Peyer's patch (tissue), 4 donors: ENCODE measurements at regions not wholly inside any gene's neighbourhood (a gene's known extent, or its start where the extent isn't known, plus 50 kb on each side); places are given as distances from the start of the nearest gene placed in this dataset.
"Not testable (repeated sequence)": the region's sequence is repeated elsewhere in the genome, so short reads cannot be mapped to it uniquely, and the experiment has no call there.

Experiments used
- DNase-seq, 3 donors: peaks; one replicate each; pipeline ENCODE4 v3.0.0-alpha.2; 2017 to 2019
- H3K27ac ChIP-seq, 4 donors: fragments of 200-600 bp; sonication (generic); one replicate each; pipeline ENCODE4 v1.5.1; 2016 to 2019
- H3K27me3 ChIP-seq, 2 donors: fragments of 200-600 bp; sonication (generic); one replicate each; pipeline ENCODE4 v1.5.1; 2019
- H3K36me3 ChIP-seq, 3 donors: fragments of 200-600 bp; sonication (generic); one replicate each; pipeline ENCODE4 v1.5.1; 2016 to 2019
- H3K4me1 ChIP-seq, 4 donors: fragments of 200-600 bp; sonication (generic); one replicate each; pipeline ENCODE4 v1.5.1; 2016 to 2019
- H3K4me3 ChIP-seq, 4 donors: fragments of 200-600 bp; sonication (generic); 1 replicate in 3 of 4; 2 replicates in 1 of 4; pipeline ENCODE4 v1.5.1; 2016 to 2019; ENCODE audit warnings: mild to moderate bottlenecking in 1 of 4
- H3K9me3 ChIP-seq, 4 donors: fragments of 200-600 bp; sonication (generic); one replicate each; pipeline ENCODE4 v1.5.1; 2016 to 2019; ENCODE audit warnings: mild to moderate bottlenecking in 1 of 4
- POLR2A ChIP-seq, 2 donors: fragments of 450-650 bp; IDR thresholded peaks; one replicate each; pipeline ENCODE4 v1.5.1; 2017; ENCODE audit warnings: antibody characterized with exemption in 2 of 2, mild to moderate bottlenecking in 2 of 2, moderate library complexity in 2 of 2
- TF ChIP-seq, protein P1 (sequence below), 6 experiments: fragments of 450-650 bp in 4 of 6; fragments of 200-600 bp in 2 of 6; sonication (generic) in 1 of 6; IDR thresholded peaks; one replicate each; pipeline ENCODE4 v1.5.1; 2017 to 2019; ENCODE audit warnings: antibody characterized with exemption in 6 of 6, mild to moderate bottlenecking in 3 of 6, moderate library complexity in 1 of 6

DNA sequence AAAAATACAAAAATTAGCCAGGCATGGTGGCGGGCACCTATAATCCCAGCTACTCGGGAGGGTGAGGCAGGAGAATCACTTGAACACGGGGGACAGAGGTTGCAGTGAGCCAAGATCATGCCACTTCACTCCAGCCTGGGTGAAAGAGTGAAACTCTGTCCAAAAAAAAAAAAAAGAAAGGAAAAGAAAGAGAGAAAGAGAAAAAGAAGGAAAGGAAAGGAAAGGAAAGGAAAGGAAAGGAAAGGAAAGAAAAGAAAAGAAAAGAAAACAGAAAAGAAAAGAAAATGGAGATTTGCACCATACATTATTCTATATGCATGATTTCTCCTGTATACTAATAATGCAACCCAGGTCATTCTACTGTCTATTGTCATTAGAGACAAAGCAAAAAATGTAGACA is 421.5 kb downstream of the PCDH19 start:
- H3K9me3 ChIP-seq, H3K27me3 ChIP-seq, H3K4me3 ChIP-seq, H3K4me1 ChIP-seq, H3K27ac ChIP-seq, DNase-seq, H3K36me3 ChIP-seq: not testable (repeated sequence)

DNA sequence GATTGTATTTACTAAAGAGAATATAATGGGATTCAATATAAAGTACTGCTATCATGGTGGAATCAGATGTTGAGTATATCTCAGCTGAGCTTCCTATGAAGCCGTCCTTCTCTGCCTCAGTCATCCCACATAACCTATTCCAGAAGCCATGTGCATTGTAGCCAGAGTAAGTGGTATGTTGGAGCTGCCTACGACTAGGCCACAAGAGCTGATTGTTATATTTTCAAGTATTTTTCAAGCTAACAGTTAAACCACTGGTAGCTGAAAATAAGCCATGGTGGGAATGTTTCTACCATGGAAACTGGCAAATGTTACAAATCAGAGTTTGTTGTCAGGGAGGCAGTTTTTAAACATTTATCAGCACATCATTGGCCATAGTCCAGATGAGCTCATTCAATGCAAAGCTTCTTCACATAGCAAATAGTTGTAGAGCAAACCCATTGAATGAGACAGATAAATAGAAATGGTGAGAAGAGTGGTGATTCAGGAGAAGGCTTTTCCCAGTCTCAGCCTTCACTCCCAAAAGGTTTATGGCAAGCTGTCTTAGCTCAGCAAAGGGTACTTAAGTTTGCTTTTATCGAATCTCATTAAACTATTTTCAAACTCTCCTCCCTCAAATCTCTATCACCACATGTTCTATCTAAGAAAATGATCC is 436.4 kb downstream of the PCDH19 start:
- H3K36me3 ChIP-seq, result no peaks in the 10 kb centered on the region
- TF ChIP-seq POLR2A (IDR thresholded peaks at IDR 0.05), result no peak
- TF ChIP-seq, protein P1, sequence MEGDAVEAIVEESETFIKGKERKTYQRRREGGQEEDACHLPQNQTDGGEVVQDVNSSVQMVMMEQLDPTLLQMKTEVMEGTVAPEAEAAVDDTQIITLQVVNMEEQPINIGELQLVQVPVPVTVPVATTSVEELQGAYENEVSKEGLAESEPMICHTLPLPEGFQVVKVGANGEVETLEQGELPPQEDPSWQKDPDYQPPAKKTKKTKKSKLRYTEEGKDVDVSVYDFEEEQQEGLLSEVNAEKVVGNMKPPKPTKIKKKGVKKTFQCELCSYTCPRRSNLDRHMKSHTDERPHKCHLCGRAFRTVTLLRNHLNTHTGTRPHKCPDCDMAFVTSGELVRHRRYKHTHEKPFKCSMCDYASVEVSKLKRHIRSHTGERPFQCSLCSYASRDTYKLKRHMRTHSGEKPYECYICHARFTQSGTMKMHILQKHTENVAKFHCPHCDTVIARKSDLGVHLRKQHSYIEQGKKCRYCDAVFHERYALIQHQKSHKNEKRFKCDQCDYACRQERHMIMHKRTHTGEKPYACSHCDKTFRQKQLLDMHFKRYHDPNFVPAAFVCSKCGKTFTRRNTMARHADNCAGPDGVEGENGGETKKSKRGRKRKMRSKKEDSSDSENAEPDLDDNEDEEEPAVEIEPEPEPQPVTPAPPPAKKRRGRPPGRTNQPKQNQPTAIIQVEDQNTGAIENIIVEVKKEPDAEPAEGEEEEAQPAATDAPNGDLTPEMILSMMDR (IDR thresholded peaks at IDR 0.05), result no peak
- DNase-seq, result no peak

DNA sequence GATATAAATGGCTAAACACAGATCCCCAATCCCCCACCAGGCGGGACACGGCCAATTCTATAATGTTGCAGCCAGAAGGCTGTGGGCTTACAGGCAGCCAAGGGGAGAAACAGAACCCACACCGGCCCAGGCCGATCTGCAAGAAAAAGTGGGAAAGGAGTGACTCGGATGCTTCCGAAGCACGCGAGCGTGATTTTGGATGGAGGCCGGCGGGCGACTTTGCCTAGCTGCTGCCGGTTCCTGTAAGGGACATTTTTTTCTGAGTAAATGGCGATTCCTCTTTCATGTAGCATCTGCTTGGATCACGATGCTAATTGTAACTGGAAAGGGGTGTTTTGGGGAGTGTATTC is 470.2 kb downstream of the PCDH19 start:
- Histone ChIP-seq H3K4me1 (no peaks in the 10 kb centered on the region), H3K36me3 (no peaks in the 10 kb centered on the region), H3K4me3 (no peak overlapping the region), H3K27me3 (no peaks in the 10 kb centered on the region), H3K9me3 (no peaks in the 10 kb centered on the region), H3K27ac (no peak overlapping the region)
- TF ChIP-seq POLR2A (IDR thresholded peaks at IDR 0.05), result no peak
- no peak for DNase-seq

More for the DNA sequence above, 436.4 kb downstream of the PCDH19 start:
- Histone ChIP-seq H3K27me3 (no peaks in the 10 kb centered on the region), H3K9me3 (no peaks in the 10 kb centered on the region), H3K27ac (no peak overlapping the region), H3K4me3 (no peak overlapping the region), H3K4me1 (no peaks in the 10 kb centered on the region)

DNA sequence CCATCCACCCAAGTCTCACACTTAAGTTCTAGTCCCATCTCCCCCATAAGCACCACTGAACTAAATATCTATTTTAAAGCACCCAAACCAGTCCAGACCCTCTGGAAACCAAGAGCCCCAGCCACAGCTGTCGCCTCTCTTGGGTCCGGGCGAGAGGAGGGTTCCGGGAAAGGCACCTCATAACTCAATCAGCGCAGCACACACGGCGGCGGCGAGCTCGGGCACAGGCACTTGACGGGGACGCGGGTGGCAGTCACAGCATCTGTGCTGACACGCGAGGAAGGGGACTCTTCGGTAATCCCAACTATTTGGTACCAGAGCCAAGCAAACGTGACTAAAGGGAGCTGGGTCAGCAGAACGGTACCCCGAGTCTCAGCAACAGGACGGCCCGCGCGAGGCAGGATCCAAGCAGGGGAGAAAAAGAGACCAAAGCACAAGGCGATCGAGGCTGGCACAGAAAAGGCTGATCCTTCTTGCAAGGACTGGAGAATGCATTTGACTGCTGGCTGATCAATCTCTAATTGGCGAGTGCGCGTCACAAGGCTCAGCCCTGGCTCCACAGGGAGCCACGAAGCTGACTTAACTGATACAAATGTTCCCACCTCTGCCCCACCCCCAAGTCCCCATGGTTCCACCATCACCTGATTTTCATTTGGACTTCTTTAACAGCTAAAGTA is 470.7 kb downstream of the PCDH19 start:
- H3K9me3 ChIP-seq, DNase-seq: not testable (repeated sequence)

DNA sequence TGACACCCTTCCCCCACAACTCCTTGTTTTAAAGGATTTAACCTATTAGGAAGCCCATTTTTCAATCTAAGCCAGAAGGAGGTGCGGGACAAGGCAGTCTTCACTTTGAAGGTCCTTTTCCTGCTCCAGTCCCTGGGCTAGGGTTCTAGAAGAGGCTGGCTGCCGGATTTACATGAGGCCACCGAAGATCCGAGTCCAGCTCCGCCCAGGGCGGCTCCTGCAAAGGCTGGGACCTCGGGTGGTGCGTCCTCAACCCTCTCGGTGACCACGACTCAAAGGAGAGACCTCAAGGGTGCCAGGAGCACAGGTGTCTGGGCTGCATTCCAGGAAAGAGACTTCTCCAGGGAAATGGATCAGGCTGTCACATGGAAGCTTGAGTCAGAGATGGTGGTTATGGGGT is 471.6 kb downstream of the PCDH19 start:
- Histone ChIP-seq H3K4me1 (no peaks in the 10 kb centered on the region), H3K27ac (no peak overlapping the region), H3K27me3 (no peaks in the 10 kb centered on the region), H3K4me3 (no peak overlapping the region), H3K9me3 (no peaks in the 10 kb centered on the region), H3K36me3 (no peaks in the 10 kb centered on the region)
- TF ChIP-seq, protein P1 (IDR thresholded peaks at IDR 0.05), result no peak
- no peak for TF ChIP-seq POLR2A (IDR thresholded peaks at IDR 0.05)
- no peak for DNase-seq

More for the DNA sequence above, 470.7 kb downstream of the PCDH19 start:
- not testable (repeated sequence) for H3K4me3 ChIP-seq, H3K27ac ChIP-seq, H3K27me3 ChIP-seq, H3K4me1 ChIP-seq, H3K36me3 ChIP-seq

DNA sequence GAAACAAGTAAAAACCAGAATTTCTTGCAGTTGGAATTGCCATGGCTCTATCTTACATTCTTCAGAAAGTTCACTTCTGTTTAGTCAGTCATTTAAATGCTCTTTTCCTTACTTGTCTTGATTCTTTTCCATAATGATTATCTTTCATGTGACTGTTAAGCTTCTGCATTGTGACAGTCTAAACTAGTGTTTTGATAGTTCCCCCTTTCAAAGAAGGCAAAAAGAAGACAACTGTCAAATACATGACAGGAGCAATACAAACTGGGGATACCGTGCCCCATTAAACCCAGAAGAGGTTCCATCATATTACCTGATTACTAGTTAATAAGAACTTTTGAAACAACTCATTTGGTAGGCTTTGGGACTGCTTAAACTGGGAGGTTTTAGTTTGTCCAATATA is 476.2 kb downstream of the PCDH19 start:
- Histone ChIP-seq H3K27me3 (no peaks in the 10 kb centered on the region), H3K4me1 (no peaks in the 10 kb centered on the region), H3K9me3 (no peaks in the 10 kb centered on the region), H3K36me3 (no peaks in the 10 kb centered on the region), H3K4me3 (no peak overlapping the region), H3K27ac (no peak overlapping the region)
- DNase-seq, result no peak
- TF ChIP-seq, protein P1 (IDR thresholded peaks at IDR 0.05), result no peak

DNA sequence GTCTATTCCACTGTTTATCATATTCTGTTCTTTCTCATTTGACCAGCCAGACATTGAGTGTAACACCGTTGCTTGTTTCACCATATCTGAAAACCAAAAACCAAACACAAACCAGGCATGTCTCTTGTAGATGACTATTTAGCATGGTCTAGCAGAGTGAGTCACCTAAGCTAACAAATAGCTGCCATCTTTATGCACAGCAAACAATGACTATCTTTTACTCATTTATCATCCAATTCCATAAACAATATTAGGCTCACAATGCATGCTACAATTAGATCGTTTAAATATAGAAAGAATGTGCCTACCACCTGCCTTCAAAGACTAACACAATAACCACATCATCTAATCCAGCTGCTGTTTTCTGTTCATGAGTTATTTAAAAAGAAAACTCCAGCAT is 495.4 kb downstream of the PCDH19 start:
- Histone ChIP-seq H3K36me3 (no peaks in the 10 kb centered on the region), H3K4me1 (no peaks in the 10 kb centered on the region), H3K9me3 (no peaks in the 10 kb centered on the region), H3K27ac (no peak overlapping the region), H3K27me3 (no peaks in the 10 kb centered on the region), H3K4me3 (no peak overlapping the region)
- no peak for DNase-seq
- TF ChIP-seq, protein P1 (IDR thresholded peaks at IDR 0.05), result no peak
- no peak for TF ChIP-seq POLR2A (IDR thresholded peaks at IDR 0.05)
